ENCODE measurements at regions not wholly inside any gene's neighbourhood (a gene's known extent, or its start where the extent isn't known, plus 50 kb on each side); places are given as distances from the start of the nearest gene placed in this dataset.
"Not testable (repeated sequence)": the region's sequence is repeated elsewhere in the genome, so short reads cannot be mapped to it uniquely, and the experiment has no call there.

DNA sequence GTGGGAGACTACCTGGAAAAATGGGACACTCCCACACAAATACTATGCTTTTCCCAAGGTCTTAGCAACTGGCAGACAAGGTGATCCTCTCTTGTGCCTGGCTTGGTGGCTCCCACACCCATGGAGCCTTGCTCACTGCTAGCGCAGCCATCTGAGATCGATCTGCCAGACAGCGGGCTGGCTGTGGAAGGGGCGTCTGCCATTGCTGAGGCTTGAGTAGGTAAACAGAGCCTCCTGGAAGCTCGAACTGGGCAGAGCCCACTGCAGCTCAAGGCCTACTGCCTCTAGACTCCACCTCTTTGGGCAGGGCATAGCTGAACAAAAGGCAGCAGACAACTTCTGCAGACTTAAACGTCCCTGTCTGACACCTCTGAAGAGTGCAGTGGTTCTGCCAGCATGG, 360.3 kb upstream of the EPHA3 start:
- H3K9me3 Mint-ChIP-seq: peaks cover 11% of the 10 kb centered on the region
- H3K36me3 Mint-ChIP-seq; POLR2A ChIA-PET; H3K4me3 Mint-ChIP-seq; CTCF ChIA-PET; H3K4me1 Mint-ChIP-seq; ATAC-seq; H3K27me3 Mint-ChIP-seq (ENCODE audit: low read depth); H3K27ac Mint-ChIP-seq; DNase-seq (ENCODE audit: low spot score): not testable (repeated sequence)

DNA sequence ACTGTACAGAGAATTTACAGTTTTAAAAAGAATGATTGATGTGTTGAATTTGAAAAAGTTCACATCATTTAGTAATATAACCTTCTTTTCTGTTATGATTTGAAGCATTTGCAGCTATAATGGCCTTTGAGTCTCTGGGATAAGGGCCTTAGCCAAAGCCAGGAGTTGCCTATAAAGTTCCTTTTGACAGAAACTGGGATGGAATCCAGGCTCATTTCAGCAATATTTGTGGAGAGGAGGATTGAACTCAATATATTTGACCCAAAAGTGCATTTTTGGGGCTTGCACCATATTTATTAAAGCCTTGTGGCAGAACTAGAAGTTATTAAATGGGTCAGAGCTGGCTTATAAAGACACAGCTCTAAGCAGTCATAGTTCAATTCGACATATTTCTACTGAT, 348.7 kb upstream of the EPHA3 start:
- POLR2A ChIA-PET: no interaction called here
- H3K4me3 Mint-ChIP-seq: no peak overlapping the region
- H3K27ac Mint-ChIP-seq: no peak overlapping the region
- TF ChIP-seq ETV6 (CRISPR knock-in tag; IDR thresholded peaks at IDR 0.05) (no peak), TP53 (CRISPR knock-in tag; IDR thresholded peaks at IDR 0.05) (no peak), ZNF423 (CRISPR knock-in tag; IDR thresholded peaks at IDR 0.05) (no peak), ZNF263 (CRISPR knock-in tag; IDR thresholded peaks at IDR 0.05; ENCODE audit: low read depth) (no peak), SOX15 (CRISPR knock-in tag; IDR thresholded peaks at IDR 0.05) (no peak), NR3C1 (CRISPR knock-in tag; conservative IDR thresholded peaks at IDR 0.05; ENCODE audit: low read depth) (no peak), NFATC4 (CRISPR knock-in tag; IDR thresholded peaks at IDR 0.05) (no peak), CREB1 (CRISPR knock-in tag; IDR thresholded peaks at IDR 0.05) (no peak), JAZF1 (CRISPR knock-in tag; IDR thresholded peaks at IDR 0.05) (no peak), ATF1 (CRISPR knock-in tag; IDR thresholded peaks at IDR 0.05) (no peak), IRF2 (CRISPR knock-in tag; IDR thresholded peaks at IDR 0.05; ENCODE audit: borderline replicate concordance, low read depth) (no peak), SMAD4 (CRISPR knock-in tag; IDR thresholded peaks at IDR 0.05) (no peak), CREM (CRISPR knock-in tag; IDR thresholded peaks at IDR 0.05) (no peak)
- TF ChIP-seq, protein P1, sequence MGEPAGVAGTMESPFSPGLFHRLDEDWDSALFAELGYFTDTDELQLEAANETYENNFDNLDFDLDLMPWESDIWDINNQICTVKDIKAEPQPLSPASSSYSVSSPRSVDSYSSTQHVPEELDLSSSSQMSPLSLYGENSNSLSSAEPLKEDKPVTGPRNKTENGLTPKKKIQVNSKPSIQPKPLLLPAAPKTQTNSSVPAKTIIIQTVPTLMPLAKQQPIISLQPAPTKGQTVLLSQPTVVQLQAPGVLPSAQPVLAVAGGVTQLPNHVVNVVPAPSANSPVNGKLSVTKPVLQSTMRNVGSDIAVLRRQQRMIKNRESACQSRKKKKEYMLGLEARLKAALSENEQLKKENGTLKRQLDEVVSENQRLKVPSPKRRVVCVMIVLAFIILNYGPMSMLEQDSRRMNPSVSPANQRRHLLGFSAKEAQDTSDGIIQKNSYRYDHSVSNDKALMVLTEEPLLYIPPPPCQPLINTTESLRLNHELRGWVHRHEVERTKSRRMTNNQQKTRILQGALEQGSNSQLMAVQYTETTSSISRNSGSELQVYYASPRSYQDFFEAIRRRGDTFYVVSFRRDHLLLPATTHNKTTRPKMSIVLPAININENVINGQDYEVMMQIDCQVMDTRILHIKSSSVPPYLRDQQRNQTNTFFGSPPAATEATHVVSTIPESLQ (CRISPR knock-in tag; IDR thresholded peaks at IDR 0.05): no peak
- TF ChIP-seq, protein P2, sequence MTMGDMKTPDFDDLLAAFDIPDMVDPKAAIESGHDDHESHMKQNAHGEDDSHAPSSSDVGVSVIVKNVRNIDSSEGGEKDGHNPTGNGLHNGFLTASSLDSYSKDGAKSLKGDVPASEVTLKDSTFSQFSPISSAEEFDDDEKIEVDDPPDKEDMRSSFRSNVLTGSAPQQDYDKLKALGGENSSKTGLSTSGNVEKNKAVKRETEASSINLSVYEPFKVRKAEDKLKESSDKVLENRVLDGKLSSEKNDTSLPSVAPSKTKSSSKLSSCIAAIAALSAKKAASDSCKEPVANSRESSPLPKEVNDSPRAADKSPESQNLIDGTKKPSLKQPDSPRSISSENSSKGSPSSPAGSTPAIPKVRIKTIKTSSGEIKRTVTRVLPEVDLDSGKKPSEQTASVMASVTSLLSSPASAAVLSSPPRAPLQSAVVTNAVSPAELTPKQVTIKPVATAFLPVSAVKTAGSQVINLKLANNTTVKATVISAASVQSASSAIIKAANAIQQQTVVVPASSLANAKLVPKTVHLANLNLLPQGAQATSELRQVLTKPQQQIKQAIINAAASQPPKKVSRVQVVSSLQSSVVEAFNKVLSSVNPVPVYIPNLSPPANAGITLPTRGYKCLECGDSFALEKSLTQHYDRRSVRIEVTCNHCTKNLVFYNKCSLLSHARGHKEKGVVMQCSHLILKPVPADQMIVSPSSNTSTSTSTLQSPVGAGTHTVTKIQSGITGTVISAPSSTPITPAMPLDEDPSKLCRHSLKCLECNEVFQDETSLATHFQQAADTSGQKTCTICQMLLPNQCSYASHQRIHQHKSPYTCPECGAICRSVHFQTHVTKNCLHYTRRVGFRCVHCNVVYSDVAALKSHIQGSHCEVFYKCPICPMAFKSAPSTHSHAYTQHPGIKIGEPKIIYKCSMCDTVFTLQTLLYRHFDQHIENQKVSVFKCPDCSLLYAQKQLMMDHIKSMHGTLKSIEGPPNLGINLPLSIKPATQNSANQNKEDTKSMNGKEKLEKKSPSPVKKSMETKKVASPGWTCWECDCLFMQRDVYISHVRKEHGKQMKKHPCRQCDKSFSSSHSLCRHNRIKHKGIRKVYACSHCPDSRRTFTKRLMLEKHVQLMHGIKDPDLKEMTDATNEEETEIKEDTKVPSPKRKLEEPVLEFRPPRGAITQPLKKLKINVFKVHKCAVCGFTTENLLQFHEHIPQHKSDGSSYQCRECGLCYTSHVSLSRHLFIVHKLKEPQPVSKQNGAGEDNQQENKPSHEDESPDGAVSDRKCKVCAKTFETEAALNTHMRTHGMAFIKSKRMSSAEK (CRISPR knock-in tag; IDR thresholded peaks at IDR 0.05; ENCODE audit: borderline replicate concordance): no peak
- TF ChIP-seq, protein P3, sequence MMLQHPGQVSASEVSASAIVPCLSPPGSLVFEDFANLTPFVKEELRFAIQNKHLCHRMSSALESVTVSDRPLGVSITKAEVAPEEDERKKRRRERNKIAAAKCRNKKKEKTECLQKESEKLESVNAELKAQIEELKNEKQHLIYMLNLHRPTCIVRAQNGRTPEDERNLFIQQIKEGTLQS (CRISPR knock-in tag; conservative IDR thresholded peaks at IDR 0.05): no peak
- TF ChIP-seq, protein P4, sequence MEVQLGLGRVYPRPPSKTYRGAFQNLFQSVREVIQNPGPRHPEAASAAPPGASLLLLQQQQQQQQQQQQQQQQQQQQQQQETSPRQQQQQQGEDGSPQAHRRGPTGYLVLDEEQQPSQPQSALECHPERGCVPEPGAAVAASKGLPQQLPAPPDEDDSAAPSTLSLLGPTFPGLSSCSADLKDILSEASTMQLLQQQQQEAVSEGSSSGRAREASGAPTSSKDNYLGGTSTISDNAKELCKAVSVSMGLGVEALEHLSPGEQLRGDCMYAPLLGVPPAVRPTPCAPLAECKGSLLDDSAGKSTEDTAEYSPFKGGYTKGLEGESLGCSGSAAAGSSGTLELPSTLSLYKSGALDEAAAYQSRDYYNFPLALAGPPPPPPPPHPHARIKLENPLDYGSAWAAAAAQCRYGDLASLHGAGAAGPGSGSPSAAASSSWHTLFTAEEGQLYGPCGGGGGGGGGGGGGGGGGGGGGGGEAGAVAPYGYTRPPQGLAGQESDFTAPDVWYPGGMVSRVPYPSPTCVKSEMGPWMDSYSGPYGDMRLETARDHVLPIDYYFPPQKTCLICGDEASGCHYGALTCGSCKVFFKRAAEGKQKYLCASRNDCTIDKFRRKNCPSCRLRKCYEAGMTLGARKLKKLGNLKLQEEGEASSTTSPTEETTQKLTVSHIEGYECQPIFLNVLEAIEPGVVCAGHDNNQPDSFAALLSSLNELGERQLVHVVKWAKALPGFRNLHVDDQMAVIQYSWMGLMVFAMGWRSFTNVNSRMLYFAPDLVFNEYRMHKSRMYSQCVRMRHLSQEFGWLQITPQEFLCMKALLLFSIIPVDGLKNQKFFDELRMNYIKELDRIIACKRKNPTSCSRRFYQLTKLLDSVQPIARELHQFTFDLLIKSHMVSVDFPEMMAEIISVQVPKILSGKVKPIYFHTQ (CRISPR knock-in tag; IDR thresholded peaks at IDR 0.05): no peak
- TF ChIP-seq, protein P5, sequence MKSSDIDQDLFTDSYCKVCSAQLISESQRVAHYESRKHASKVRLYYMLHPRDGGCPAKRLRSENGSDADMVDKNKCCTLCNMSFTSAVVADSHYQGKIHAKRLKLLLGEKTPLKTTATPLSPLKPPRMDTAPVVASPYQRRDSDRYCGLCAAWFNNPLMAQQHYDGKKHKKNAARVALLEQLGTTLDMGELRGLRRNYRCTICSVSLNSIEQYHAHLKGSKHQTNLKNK (CRISPR knock-in tag; IDR thresholded peaks at IDR 0.05): no peak
- TF ChIP-seq, protein P6, sequence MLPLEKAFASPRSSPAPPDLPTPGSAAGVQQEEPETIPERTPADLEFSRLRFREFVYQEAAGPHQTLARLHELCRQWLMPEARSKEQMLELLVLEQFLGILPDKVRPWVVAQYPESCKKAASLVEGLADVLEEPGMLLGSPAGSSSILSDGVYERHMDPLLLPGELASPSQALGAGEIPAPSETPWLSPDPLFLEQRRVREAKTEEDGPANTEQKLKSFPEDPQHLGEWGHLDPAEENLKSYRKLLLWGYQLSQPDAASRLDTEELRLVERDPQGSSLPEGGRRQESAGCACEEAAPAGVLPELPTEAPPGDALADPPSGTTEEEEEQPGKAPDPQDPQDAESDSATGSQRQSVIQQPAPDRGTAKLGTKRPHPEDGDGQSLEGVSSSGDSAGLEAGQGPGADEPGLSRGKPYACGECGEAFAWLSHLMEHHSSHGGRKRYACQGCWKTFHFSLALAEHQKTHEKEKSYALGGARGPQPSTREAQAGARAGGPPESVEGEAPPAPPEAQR (CRISPR knock-in tag; IDR thresholded peaks at IDR 0.05): no peak
- TF ChIP-seq, protein P7, sequence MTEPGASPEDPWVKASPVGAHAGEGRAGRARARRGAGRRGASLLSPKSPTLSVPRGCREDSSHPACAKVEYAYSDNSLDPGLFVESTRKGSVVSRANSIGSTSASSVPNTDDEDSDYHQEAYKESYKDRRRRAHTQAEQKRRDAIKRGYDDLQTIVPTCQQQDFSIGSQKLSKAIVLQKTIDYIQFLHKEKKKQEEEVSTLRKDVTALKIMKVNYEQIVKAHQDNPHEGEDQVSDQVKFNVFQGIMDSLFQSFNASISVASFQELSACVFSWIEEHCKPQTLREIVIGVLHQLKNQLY (CRISPR knock-in tag; IDR thresholded peaks at IDR 0.05): no peak
- DNase-seq (ENCODE audit: low spot score) (no peak), ATAC-seq (no peak)
- peaks cover 30% of the 10 kb centered on the region for H3K9me3 Mint-ChIP-seq
- CTCF ChIA-PET: no interaction called here
- H3K36me3 Mint-ChIP-seq: no peaks in the 10 kb centered on the region
- H3K4me1 Mint-ChIP-seq: no peaks in the 10 kb centered on the region
- H3K27me3 Mint-ChIP-seq (ENCODE audit: low read depth): no peaks in the 10 kb centered on the region

Measured in WTC11 (cell line).